ENCODE measurements at regions not wholly inside any gene's neighbourhood (a gene's known extent, or its start where the extent isn't known, plus 50 kb on each side); places are given as distances from the start of the nearest gene placed in this dataset.

DNA sequence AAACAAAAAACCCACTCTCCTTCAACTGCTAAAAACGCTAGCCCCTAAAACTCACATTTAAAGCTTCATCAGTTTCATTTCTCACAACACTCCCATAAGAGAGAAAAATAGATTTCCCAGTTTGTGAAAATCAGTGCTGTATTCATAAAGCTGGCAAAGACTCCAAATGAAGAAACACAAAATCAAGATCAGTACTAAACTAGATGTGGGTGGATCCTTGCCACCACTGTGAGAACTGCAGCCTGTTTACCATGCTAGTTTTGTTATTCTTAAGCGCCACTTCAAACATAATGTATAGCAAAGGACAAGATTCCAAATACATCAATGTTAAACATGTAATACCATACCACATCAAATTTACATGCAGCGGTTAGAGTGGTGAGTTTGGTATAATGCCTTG lies 104.5 kb upstream of the CCDC150 start:
- TF ChIP-seq, protein P1, sequence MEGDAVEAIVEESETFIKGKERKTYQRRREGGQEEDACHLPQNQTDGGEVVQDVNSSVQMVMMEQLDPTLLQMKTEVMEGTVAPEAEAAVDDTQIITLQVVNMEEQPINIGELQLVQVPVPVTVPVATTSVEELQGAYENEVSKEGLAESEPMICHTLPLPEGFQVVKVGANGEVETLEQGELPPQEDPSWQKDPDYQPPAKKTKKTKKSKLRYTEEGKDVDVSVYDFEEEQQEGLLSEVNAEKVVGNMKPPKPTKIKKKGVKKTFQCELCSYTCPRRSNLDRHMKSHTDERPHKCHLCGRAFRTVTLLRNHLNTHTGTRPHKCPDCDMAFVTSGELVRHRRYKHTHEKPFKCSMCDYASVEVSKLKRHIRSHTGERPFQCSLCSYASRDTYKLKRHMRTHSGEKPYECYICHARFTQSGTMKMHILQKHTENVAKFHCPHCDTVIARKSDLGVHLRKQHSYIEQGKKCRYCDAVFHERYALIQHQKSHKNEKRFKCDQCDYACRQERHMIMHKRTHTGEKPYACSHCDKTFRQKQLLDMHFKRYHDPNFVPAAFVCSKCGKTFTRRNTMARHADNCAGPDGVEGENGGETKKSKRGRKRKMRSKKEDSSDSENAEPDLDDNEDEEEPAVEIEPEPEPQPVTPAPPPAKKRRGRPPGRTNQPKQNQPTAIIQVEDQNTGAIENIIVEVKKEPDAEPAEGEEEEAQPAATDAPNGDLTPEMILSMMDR (conservative IDR thresholded peaks at IDR 0.05; ENCODE audit: low read depth in 2 of 2) = no peak
- TF ChIP-seq, protein P2, sequence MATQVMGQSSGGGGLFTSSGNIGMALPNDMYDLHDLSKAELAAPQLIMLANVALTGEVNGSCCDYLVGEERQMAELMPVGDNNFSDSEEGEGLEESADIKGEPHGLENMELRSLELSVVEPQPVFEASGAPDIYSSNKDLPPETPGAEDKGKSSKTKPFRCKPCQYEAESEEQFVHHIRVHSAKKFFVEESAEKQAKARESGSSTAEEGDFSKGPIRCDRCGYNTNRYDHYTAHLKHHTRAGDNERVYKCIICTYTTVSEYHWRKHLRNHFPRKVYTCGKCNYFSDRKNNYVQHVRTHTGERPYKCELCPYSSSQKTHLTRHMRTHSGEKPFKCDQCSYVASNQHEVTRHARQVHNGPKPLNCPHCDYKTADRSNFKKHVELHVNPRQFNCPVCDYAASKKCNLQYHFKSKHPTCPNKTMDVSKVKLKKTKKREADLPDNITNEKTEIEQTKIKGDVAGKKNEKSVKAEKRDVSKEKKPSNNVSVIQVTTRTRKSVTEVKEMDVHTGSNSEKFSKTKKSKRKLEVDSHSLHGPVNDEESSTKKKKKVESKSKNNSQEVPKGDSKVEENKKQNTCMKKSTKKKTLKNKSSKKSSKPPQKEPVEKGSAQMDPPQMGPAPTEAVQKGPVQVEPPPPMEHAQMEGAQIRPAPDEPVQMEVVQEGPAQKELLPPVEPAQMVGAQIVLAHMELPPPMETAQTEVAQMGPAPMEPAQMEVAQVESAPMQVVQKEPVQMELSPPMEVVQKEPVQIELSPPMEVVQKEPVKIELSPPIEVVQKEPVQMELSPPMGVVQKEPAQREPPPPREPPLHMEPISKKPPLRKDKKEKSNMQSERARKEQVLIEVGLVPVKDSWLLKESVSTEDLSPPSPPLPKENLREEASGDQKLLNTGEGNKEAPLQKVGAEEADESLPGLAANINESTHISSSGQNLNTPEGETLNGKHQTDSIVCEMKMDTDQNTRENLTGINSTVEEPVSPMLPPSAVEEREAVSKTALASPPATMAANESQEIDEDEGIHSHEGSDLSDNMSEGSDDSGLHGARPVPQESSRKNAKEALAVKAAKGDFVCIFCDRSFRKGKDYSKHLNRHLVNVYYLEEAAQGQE (IDR thresholded peaks at IDR 0.05; ENCODE audit: unreplicated experiment) = no peak
- no peak for TF ChIP-seq POLR2AphosphoS5 (IDR thresholded peaks at IDR 0.05; ENCODE audit: low read depth)
- TF ChIP-seq STAT1 (IDR thresholded peaks at IDR 0.05; ENCODE audit: unreplicated experiment) = no peak
- no peak for TF ChIP-seq JUNB (IDR thresholded peaks at IDR 0.05; ENCODE audit: unreplicated experiment)

Data from GM23338 (cell line).